ENCODE measurements at regions not wholly inside any gene's neighbourhood (a gene's known extent, or its start where the extent isn't known, plus 50 kb on each side); places are given as distances from the start of the nearest gene placed in this dataset.
"Not testable (repeated sequence)": the region's sequence is repeated elsewhere in the genome, so short reads cannot be mapped to it uniquely, and the experiment has no call there.

- not testable (repeated sequence) for TF ChIP-seq POLR2A, CTCF (IDR thresholded peaks at IDR 0.05)
These were observed 151.1 kb upstream of the SPTLC3 start for GRCh38 chr20:12857643-12858042.
